Astrocyte (in vitro differentiated cells and primary cell): ENCODE measurements at regions not wholly inside any gene's neighbourhood (a gene's known extent, or its start where the extent isn't known, plus 50 kb on each side); places are given as distances from the start of the nearest gene placed in this dataset.

Source experiments
- DNase-seq: peaks from one replicate; pipeline ENCODE4 v3.0.0-alpha.2; 2010; ENCODE audit warnings: low read depth
- FAIRE-seq: peaks from 2 replicates; lab custom pipeline; 2011; peaks lifted over from hg19 to GRCh38; lab: Jason Lieb, UNC
- H2AFZ ChIP-seq: 2 replicates; pipeline ENCODE4 v1.6.0; 2012; ENCODE audit warnings: low read depth, low read length, inconsistent platforms
- H3K27ac ChIP-seq: 2 replicates; pipeline ENCODE4 v1.5.1; 2011; ENCODE audit warnings: low read depth, low read length, inconsistent platforms
- H3K27me3 ChIP-seq: 2 replicates; pipeline ENCODE4 v1.6.0; 2011; ENCODE audit warnings: low read length, inconsistent platforms; ENCODE audit not compliant: insufficient read depth
- H3K36me3 ChIP-seq: 2 replicates; pipeline ENCODE4 v1.5.1; 2011; ENCODE audit warnings: low read length, inconsistent platforms; ENCODE audit not compliant: insufficient read depth
- H3K4me1 ChIP-seq: 2 replicates; pipeline ENCODE4 v1.5.1; 2011; ENCODE audit warnings: low read length, inconsistent platforms; ENCODE audit not compliant: insufficient read depth
- H3K4me2 ChIP-seq: 2 replicates; pipeline ENCODE4 v1.6.0; 2012; ENCODE audit warnings: low read length, inconsistent platforms
- H3K4me3 ChIP-seq: 2 replicates; pipeline ENCODE4 v1.5.1; 2011; ENCODE audit warnings: low read depth, mild to moderate bottlenecking, low read length, inconsistent platforms; ENCODE audit not compliant: insufficient read depth
- H3K79me2 ChIP-seq: 2 replicates; pipeline ENCODE4 v1.6.0; 2012; ENCODE audit warnings: mild to moderate bottlenecking, low read length, inconsistent platforms; ENCODE audit not compliant: insufficient read depth
- H3K9ac ChIP-seq: 2 replicates; pipeline ENCODE4 v1.6.0; 2012; ENCODE audit warnings: mild to moderate bottlenecking, low read length, inconsistent platforms
- H3K9me3 ChIP-seq: 2 replicates; pipeline ENCODE4 v1.5.1; 2012; ENCODE audit warnings: low read depth, mild to moderate bottlenecking, low read length, inconsistent platforms; ENCODE audit not compliant: insufficient read depth
- H4K20me1 ChIP-seq: 2 replicates; pipeline ENCODE4 v1.6.0; 2012; ENCODE audit warnings: low read length, inconsistent platforms; ENCODE audit not compliant: insufficient read depth
- H3K27ac Mint-ChIP-seq: one replicate; pipeline ENCODE4 v1.8.0; 2021; ENCODE audit warnings: mild to moderate bottlenecking, mixed read lengths; ENCODE audit not compliant: unreplicated experiment
- H3K27me3 Mint-ChIP-seq: one replicate; pipeline ENCODE4 v1.8.0; 2021; ENCODE audit warnings: low read depth, mixed read lengths; ENCODE audit not compliant: unreplicated experiment
- H3K36me3 Mint-ChIP-seq: one replicate; pipeline ENCODE4 v1.8.0; 2021; ENCODE audit warnings: low read depth, mixed read lengths; ENCODE audit not compliant: unreplicated experiment
- H3K4me1 Mint-ChIP-seq: one replicate; pipeline ENCODE4 v1.8.0; 2021; ENCODE audit warnings: low read depth, mixed read lengths; ENCODE audit not compliant: unreplicated experiment
- H3K4me3 Mint-ChIP-seq: one replicate; pipeline ENCODE4 v1.8.0; 2021; ENCODE audit warnings: mild to moderate bottlenecking, moderate library complexity, mixed read lengths; ENCODE audit not compliant: unreplicated experiment
- H3K9me3 Mint-ChIP-seq: one replicate; pipeline ENCODE4 v1.8.0; 2021; ENCODE audit warnings: mild to moderate bottlenecking, mixed read lengths; ENCODE audit not compliant: unreplicated experiment
- CTCF ChIP-seq: IDR thresholded peaks from 2 replicates; pipeline ENCODE4 v1.5.1; 2011; ENCODE audit warnings: low read depth, mild to moderate bottlenecking, inconsistent platforms, low read length, moderate library complexity; ENCODE audit not compliant: insufficient read depth
- EZH2 ChIP-seq: IDR thresholded peaks from 2 replicates; pipeline ENCODE4 v1.6.1; 2012; ENCODE audit warnings: mild to moderate bottlenecking, low read length, inconsistent platforms; ENCODE audit not compliant: insufficient read depth

GRCh38 chr12:72144553-72144952, 127.6 kb upstream of the TRHDE start:
- no peak overlapping the region for H3K9ac ChIP-seq
- H3K36me3 ChIP-seq = no peaks in the 10 kb centered on the region
- no peak overlapping the region for H3K4me3 Mint-ChIP-seq
- no peaks in the 10 kb centered on the region for H3K4me1 ChIP-seq
- peaks cover 3% of the 10 kb centered on the region for H3K27me3 Mint-ChIP-seq
- H4K20me1 ChIP-seq = no peaks in the 10 kb centered on the region
- no peak for DNase-seq
- peaks cover 2% of the 10 kb centered on the region for H3K9me3 ChIP-seq
- no peak overlapping the region for H2AFZ ChIP-seq
- no peak overlapping the region for H3K4me2 ChIP-seq
- TF ChIP-seq EZH2 (no peak), CTCF (no peak)
- H3K4me1 Mint-ChIP-seq = no peaks in the 10 kb centered on the region
- no peaks in the 10 kb centered on the region for H3K9me3 Mint-ChIP-seq
- no peaks in the 10 kb centered on the region for H3K79me2 ChIP-seq
- no peak overlapping the region for H3K27ac Mint-ChIP-seq
- no peak overlapping the region for H3K4me3 ChIP-seq
- no peak overlapping the region for H3K27ac ChIP-seq
- no peaks in the 10 kb centered on the region for H3K36me3 Mint-ChIP-seq
- no peak for FAIRE-seq
- H3K27me3 ChIP-seq = no peaks in the 10 kb centered on the region

DNA sequence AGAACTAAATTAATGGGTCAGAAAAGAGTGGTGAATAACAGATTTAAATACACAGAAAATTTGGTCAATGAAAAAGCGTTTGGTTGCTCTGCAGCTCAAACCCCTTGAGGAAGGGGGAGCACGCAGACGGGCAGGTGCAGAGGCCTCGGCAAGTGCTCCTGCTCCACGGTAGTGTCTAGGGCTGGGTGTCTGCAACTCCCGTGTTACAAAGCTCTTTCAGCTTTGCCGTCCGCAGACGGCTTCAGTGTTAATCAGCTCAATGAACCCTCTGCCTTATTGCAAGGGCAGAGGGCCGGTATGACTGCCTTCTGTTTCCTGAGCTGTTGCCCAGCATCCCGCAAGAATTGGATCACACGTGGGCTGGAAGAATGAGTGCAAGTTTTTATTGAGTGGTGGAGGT, 125.7 kb upstream of the TRHDE start:
- no peaks in the 10 kb centered on the region for H4K20me1 ChIP-seq
- Mint-ChIP-seq H3K4me3 (no peak overlapping the region), H3K36me3 (no peaks in the 10 kb centered on the region), H3K4me1 (no peaks in the 10 kb centered on the region), H3K27me3 (peaks cover 3% of the 10 kb centered on the region), H3K27ac (no peak overlapping the region), H3K9me3 (no peaks in the 10 kb centered on the region)
- no peak for TF ChIP-seq CTCF
- no peak for TF ChIP-seq EZH2
- no peaks in the 10 kb centered on the region for H3K27me3 ChIP-seq
- H3K27ac ChIP-seq = no peak overlapping the region
- no peaks in the 10 kb centered on the region for H3K4me1 ChIP-seq
- H3K9me3 ChIP-seq = peaks cover 2% of the 10 kb centered on the region
- no peak overlapping the region for H2AFZ ChIP-seq
- no peaks in the 10 kb centered on the region for H3K79me2 ChIP-seq
- DNase-seq (no peak), FAIRE-seq (no peak)
- H3K9ac ChIP-seq = no peak overlapping the region
- H3K36me3 ChIP-seq = no peaks in the 10 kb centered on the region
- no peak overlapping the region for H3K4me3 ChIP-seq
- no peak overlapping the region for H3K4me2 ChIP-seq

DNA sequence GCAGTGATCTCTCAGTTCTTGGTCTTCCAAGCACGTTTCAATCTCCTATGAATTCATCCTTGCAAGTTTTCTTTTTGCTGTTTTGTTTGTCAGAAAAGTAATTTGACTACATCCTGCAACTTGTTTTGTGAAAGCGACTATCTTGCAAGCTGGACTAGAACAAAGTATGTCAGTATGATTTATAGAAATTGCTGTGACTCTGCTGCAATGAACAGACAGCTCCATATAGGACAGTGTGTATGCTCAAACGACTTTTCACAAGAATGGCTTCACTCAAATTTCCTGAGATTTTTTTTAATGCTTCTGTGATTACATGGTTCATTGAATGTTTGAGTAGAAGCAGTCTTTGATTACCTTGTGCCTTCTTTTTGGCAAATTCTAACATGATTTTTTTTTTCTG, 123.5 kb upstream of the TRHDE start:
- Mint-ChIP-seq H3K9me3 (no peaks in the 10 kb centered on the region), H3K4me1 (no peaks in the 10 kb centered on the region), H3K36me3 (no peaks in the 10 kb centered on the region), H3K4me3 (no peak overlapping the region), H3K27ac (no peak overlapping the region), H3K27me3 (peaks cover 3% of the 10 kb centered on the region)
- no peaks in the 10 kb centered on the region for H3K27me3 ChIP-seq
- no peak overlapping the region for H2AFZ ChIP-seq
- no peak for TF ChIP-seq CTCF
- TF ChIP-seq EZH2 = no peak
- DNase-seq = no peak
- H3K79me2 ChIP-seq = no peaks in the 10 kb centered on the region
- H3K9me3 ChIP-seq = peaks cover 2% of the 10 kb centered on the region
- no peak for FAIRE-seq
- H3K4me2 ChIP-seq = no peak overlapping the region
- H3K9ac ChIP-seq = no peak overlapping the region
- H4K20me1 ChIP-seq = no peaks in the 10 kb centered on the region
- H3K27ac ChIP-seq = no peak overlapping the region
- no peaks in the 10 kb centered on the region for H3K36me3 ChIP-seq
- H3K4me3 ChIP-seq = no peak overlapping the region
- H3K4me1 ChIP-seq = no peaks in the 10 kb centered on the region
